ENCODE measurements at regions not wholly inside any gene's neighbourhood (a gene's known extent, or its start where the extent isn't known, plus 50 kb on each side); places are given as distances from the start of the nearest gene placed in this dataset.

- DNase-seq: no peak
These were observed 232.0 kb downstream of the ENGASE start for GRCh38 chr17:79306424-79307318.

GRCh38 chr17:79305768-79306423 is 231.3 kb downstream of the ENGASE start:
- DNase-seq: peak; percentile 4

DNA sequence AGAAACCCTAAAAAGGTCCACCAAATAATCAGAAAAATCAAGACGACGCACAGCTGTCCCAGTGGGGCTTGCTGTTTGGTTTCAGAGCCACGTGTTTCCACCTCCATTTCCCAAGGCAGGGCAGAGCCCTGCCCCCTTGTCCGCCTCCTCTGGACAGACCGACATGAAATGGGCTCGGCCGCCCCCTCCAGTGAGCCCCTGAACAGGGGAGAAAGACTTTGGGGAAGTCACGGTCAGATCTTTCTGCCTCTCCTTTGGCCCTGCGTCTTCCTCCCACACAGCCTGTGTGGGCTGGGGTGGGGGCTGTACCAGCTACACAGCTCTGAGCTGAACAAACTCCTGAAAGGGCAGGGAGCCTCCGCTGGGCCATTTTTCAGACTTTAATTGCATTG is 230.7 kb downstream of the ENGASE start:
- DNase-seq: no peak

GRCh38 chr17:79304884-79305283 is 230.3 kb downstream of the ENGASE start:
- no peak for DNase-seq

DNA sequence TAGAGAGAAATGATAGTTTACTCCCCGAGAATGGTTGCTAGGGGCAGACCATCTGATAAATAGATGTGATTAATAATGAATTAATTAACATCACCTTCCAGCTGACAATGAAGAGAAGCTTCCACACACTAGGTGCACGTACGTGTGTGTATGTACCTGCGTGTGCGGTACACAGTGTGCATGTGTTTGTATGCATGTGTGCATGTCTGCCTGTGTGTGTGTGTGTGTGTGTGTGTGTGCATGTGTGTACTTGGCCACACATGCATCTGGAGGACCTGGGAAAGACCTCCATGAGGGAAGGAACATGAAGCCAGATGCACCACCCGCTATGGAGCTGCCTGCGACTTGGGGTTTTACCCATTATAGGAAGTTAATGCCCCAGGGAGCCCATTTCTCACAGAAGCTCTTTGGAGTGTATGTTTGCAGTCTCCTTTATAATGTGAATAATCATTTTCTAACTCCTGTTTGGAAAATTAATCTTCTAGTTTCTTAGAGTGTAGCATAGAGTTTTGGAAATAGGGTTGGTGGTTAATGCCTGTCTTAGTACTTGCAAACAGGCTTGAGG is 229.1 kb downstream of the ENGASE start:
- DNase-seq: no peak

DNA sequence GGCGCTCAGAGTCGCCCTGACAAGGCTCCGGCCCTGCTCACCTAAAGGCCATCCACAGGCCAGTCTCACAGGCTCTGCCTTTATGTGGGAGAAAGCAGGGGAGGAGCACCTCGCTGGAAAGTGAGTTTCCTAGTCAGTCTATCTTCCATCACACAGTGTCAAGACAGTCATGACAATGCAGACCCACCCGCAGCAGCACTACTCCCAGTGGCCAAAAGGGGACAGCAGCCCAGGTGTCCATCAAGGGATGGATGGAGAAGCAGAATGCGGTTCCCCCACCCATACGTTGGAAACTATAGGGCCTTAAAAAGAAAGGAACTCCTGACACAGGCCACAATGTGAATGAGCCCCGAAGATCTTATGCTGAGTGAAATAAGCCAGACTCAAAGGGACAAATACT is 226.8 kb downstream of the ENGASE start:
- no peak for DNase-seq

GRCh38 chr17:79299349-79299748 is 224.7 kb downstream of the ENGASE start:
- DNase-seq: no peak

DNA sequence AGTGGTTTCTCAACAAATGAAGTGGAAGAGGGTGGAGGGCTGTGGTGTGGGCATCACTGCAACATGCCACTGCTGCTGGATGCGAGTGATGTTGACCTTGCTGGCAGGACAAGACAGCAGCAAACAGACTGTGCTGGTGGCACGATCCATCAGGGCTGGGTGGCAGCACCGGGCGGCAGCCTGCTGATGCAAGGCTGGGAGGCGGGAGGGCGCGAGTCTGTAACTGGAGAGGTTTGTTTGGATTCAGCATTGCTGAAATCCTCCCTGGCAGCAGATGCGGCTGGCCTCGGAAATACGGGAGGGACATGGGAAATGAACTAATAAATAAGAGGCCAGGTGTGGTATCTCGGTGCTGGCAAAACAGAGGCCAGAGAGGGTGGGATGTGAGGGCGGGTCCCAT is 224.2 kb downstream of the ENGASE start:
- no peak for DNase-seq

- DNase-seq: no peak
These were observed 221.6 kb downstream of the ENGASE start for GRCh38 chr17:79296243-79296642.

DNA sequence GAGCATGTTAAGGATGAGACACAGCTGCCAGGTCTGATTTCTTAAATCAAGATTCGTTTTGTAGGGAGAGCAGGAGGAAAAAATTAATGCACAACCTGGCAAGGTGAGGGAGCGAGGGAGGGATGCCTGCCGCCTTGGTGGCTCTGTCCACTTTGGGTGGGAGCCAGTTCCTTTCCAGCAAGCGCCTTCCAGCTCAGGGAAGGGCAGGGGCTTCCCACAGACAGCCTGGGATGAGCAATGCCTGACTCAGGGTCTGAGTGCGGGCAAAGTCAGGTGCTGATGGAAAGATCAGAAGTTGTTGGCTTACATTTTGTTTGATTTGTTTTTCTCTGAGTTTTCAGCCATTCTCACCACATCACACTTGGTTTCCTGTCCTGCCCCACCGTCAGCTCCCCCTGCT is 220.7 kb downstream of the ENGASE start:
- DNase-seq: no peak

DNA sequence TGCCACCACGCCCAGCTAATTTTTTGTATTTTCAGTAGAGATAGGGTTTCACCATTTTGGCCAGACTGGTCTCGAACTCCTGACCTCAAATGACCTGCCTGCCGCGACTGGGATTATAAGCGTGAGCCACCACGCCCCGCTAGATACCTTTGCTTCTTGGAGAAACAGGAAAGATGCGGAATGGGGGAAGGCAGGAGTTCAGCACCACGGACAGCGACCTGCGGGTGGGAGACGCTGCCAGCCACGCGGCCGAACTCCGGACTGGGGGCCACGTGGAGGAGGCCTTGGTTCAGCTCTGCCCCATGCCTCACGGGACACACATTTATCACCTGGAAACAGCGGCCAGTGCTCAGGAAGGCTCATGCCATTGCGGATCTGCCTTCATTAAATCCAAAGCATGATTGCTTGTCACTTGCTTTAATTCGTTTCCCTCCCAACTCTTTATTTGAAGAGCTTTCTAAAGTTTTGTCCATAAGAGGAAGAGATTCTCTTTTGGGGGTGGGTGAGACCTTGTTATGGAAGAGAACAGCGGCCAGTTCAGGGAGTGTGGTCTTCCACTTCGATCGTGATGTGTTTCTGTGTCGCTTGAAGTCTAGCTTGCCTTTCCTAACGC is 219.9 kb downstream of the ENGASE start:
- DNase-seq: peak; percentile 68

- DNase-seq: no peak
These were observed 217.9 kb downstream of the ENGASE start for GRCh38 chr17:79292501-79292900.

- DNase-seq: no peak
These were observed 216.8 kb downstream of the ENGASE start for GRCh38 chr17:79291391-79291790.

DNA sequence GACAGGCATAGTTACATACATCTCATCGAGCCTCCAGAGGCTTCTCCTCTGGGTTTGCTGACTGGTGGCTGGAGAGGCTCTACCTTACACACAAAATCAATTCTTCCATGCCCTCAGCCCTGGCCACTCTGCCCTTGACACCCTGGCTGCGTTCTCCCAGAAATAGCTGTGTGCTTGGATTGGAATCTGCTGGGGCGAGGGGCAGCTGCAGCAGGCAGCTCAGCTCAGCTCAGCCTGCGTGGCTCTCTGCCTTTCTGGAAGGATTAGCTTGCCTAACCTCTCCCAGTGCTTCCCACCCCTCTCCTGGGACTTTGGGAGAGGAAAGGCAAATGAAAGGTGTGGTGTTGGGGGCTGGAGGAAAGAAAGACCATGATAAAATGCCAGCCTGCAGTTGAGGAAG is 216.1 kb downstream of the ENGASE start:
- no peak for DNase-seq

- no peak for DNase-seq
These were observed 214.3 kb downstream of the ENGASE start for GRCh38 chr17:79288950-79289349.

DNA sequence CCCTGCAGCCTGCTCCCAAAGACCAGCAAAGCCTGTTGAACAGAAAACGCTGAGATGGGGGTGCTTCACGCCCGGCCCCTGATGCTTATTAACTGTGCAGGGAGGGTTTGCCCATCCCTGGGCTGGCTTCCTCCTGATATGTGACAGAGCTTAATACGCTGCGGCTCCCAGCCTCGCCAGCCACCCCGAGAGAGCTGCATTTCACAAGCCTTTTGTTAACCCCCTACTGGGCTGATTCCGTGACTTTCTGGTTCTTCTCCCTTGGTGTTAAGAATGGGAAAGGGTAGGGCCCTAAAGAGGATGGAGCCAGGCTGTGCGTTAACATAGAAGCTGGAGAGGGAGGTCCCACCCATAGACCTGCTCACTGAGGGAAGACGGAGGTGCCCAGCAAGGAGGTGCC is 211.8 kb downstream of the ENGASE start:
- no peak for DNase-seq

DNA sequence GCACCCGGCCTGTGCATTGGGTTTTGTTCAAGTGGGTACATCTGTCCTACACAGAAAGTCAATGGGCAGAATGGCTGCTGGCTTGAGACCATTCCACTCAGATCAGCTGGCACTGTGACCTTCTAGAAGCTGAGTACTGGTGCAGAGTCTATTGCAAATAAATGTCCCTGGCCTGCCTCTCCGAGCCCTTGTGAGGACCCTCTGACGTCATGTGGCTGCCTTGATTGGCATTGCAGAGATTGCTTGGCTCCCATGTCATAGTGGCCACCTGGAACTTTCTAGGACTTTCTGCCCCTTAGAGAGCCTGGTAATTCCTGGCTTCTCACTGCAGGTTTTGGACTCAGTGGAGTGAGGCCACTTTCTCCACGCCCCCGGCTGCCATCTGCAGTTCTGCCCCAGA is 211.3 kb downstream of the ENGASE start:
- no peak for DNase-seq

DNA sequence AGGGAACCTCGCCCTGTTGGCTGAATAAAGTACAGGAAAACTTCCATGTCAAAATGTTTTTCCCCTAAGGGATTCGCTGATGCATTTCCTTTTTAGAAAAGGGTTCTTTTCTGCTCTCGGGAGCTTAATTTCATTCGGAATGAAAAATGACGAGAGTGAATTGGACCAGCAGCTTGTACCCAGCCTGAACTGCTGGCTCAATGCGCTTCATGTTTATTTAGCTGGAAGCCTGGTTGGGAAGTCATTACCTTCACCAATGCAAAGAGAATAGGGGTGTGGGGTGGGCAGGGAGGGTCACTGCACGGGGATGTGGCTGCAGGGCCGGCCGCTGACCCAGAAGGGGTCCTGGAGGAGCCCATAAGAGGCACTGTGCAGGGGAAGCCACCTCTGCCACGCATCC is 207.7 kb downstream of the ENGASE start:
- DNase-seq: no peak

DNA sequence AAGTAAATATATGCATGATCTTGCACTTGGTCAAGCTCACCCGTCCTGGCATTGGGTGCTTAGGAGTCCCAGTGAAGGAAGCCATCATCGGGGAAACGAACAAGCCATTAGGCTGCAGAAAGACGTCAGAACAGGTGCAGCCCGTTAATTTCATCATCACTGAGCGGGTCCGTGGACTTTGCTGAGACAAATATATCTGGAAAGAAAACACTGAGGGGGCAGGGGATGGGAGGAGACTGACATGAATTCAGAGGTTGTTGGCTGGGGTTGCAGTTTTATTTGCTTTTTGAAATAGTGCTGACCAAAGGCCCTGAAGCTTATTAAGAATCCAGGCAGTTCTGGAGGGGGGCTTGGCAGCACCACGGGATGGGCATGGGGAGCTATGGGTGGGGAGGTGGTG is 207.2 kb downstream of the ENGASE start:
- no peak for DNase-seq

- DNase-seq: no peak
These were observed 206.4 kb downstream of the ENGASE start for GRCh38 chr17:79280866-79281572.

DNA sequence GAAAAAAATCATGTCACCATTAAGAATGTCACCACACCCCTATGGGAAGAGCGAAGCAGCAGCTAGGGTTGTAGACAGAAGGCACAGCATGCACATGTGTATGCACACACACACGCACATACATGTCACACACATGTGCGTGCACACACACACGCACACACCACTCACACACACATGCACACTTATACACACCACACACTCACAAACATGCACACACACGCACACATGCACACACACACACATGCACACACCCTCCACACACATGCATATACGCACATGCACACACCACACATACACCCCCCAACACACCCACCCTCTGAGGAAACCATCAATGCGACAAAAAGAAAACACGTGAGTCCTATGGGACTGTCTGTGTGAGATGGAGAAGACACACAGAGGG is 205.4 kb downstream of the ENGASE start:
- no peak for DNase-seq

DNA sequence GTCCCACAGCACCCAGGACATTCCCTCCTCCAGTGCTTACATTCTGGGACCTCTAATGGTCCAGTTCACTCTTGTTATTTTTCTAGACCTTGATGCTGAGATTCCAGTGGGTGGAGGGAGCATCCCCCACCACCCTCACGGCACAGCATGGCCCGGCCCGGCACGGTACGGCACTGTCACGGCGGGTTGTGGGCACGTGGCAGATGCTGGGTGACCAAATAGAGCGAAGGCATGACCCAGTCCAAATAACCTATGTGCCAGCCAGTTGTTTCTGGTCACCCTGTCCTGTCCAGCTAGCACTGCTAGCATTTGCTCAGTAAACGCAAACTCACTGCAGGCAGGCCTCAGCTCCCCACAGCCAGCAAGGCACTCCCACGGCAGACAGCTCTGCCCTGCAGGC is 204.7 kb downstream of the ENGASE start:
- no peak for DNase-seq

- no peak for DNase-seq
These were observed 202.2 kb downstream of the ENGASE start for GRCh38 chr17:79276821-79277220.
